HG02885 (cell line): ENCODE measurements at regions not wholly inside any gene's neighbourhood (a gene's known extent, or its start where the extent isn't known, plus 50 kb on each side); places are given as distances from the start of the nearest gene placed in this dataset.

ENCODE experiments used
- ATAC-seq: cut with Tn5 transposase; IDR thresholded peaks from one replicate; pipeline ENCODE4 v1.9.1; 2021; ENCODE audit warnings: mild to moderate bottlenecking; ENCODE audit not compliant: unreplicated experiment, poor library complexity

- ATAC-seq, result no peak
Observed at GRCh38 chr14:87824266-87824665, 168.7 kb downstream of the GALC start.

- ATAC-seq, result no peak
Observed at GRCh38 chr14:87816416-87816815, 176.6 kb downstream of the GALC start.

GRCh38 chr14:87815121-87815520, 177.9 kb downstream of the GALC start:
- ATAC-seq, result no peak

GRCh38 chr14:87813686-87814085, 179.3 kb downstream of the GALC start:
- no peak for ATAC-seq

GRCh38 chr14:87813211-87813610, 179.8 kb downstream of the GALC start:
- ATAC-seq, result no peak

- ATAC-seq, result no peak
Observed at GRCh38 chr14:87811246-87811645, 181.7 kb downstream of the GALC start.

DNA sequence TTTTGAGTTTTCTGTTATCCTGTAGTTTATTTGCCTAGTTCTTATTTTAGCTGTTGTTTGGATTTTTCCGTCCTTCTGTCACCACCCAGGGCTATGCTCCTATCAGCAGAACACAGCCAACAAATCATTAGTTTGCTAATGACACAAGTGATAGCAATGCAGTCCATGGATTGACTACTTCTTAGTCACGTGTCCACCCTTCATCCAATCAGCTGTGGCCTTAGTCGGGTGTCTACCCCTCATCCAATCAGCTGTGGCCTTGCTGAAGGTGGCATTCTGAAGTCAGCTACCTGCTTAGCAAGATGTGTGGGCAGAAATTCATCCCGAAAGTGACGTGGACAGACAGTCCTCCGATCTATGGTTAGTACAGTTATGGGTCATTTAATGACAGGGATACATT, 182.3 kb downstream of the GALC start:
- no peak for ATAC-seq

GRCh38 chr14:87809261-87809660, 183.7 kb downstream of the GALC start:
- ATAC-seq, result no peak

GRCh38 chr14:87805315-87805723, 187.7 kb downstream of the GALC start:
- peak; percentile 90 for ATAC-seq

GRCh38 chr14:87800216-87800615, 192.8 kb downstream of the GALC start:
- no peak for ATAC-seq

DNA sequence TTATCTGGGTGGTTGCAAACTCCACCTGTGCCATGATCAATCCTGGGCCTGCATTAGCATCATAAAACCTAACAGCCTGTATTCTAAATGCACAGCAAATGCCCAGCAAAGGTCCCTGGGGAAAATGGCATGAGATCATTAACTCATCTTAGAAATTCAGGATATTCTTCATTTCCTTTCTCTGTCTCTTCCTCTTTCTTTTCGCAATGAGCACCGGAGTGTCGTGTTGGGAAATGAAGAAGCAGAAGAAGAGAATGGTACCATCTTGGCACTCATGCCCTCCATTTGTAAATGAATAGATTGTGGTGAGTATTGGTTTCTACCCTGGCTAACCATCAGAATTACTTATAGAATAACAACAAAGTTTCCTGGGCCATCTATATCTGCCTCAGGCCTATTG, 193.6 kb downstream of the GALC start:
- no peak for ATAC-seq

- no peak for ATAC-seq
Observed at GRCh38 chr14:87797001-87797400, 196.0 kb downstream of the GALC start.

GRCh38 chr14:87794561-87794960, 198.4 kb downstream of the GALC start:
- no peak for ATAC-seq

GRCh38 chr14:87785897-87786296, 207.1 kb downstream of the GALC start:
- ATAC-seq, result no peak

DNA sequence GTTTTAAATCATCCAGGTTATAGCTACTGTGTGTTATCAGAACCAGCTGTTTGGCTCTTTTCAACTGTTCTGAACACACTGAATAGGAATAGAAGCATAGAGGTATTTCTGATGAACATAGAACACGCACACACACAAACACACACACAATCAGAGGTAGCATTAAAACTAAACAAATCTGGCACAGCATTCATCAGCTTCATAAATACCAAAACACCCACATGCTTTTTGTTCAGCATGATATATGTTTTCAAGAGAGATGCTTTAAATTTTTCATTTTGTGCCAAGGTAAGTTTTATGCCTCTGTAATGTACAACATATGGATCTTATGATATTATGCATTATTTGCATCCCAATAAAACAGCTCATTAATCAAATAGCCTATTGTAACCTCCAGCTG, 208.6 kb downstream of the GALC start:
- ATAC-seq, result no peak

DNA sequence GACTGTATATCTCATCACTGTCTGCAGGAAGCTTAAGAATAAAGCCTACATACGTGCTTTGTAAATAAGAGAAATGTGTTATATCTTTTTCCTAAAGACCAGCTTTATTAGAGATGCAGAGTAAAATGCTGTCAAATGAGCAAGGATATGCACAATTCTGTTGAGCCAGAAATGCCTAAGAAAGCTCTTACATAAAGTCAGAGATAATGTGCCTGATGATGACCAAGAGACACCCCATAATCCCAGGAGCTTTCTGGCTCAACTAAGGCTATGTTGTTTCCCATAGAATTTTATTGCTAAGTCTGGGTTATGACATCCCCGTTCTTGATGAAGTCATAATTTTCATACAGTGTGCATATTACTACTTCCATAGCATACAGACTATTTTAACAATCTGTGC, 209.9 kb downstream of the GALC start:
- ATAC-seq, result no peak

GRCh38 chr14:87772854-87773253, 220.1 kb downstream of the GALC start:
- no peak for ATAC-seq

- no peak for ATAC-seq
Observed at GRCh38 chr14:87767567-87767901, 225.4 kb downstream of the GALC start.

GRCh38 chr14:87758876-87759275, 234.1 kb downstream of the GALC start:
- ATAC-seq, result no peak

DNA sequence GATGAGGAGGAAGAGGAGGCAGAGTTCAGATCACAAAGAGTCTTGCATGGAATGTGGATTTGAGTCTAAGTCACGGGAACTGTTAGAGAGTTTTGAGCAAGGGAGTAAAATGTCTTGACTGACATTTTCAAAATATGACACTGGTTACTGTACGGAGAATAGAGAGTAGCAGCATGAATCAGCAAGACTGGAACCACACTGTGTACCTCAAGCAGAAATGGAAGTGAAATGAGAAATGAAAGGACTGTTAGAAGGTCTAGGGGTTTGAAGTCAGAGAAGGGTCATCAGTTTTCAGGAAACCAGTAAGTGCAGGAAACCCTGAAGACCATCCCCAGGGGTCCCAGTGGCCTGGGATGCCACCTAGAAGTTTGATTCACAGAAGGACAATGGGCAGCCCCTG, 236.3 kb downstream of the GALC start:
- no peak for ATAC-seq

GRCh38 chr14:87754520-87755223, 238.3 kb downstream of the GALC start:
- no peak for ATAC-seq

GRCh38 chr14:87748558-87748957, 244.4 kb downstream of the GALC start:
- ATAC-seq, result no peak
